Activated T-helper 2 cell treated with anti-CD3 and anti-CD28 coated beads, Interferon-gamma antibody, Interleukin-2, Interleukin-4, amounts not matched to agents 10 μg/mL and 5 μg/mL and 100 μg/mL, durations not matched to agents 14 hours and 24 hours and 36 hours (primary cell): ENCODE measurements at regions not wholly inside any gene's neighbourhood (a gene's known extent, or its start where the extent isn't known, plus 50 kb on each side); places are given as distances from the start of the nearest gene placed in this dataset.

Experiments
- DNase-seq: peaks from one replicate; pipeline ENCODE4 v3.0.0; 2021; ENCODE audit warnings: low spot score
- H3K27ac Mint-ChIP-seq: one replicate; pipeline ENCODE4 v1.8.0; 2021; ENCODE audit warnings: mixed read lengths
- H3K27me3 Mint-ChIP-seq: one replicate; pipeline ENCODE4 v1.8.0; 2021; ENCODE audit warnings: low read depth, mixed read lengths
- H3K36me3 Mint-ChIP-seq: one replicate; pipeline ENCODE4 v1.8.0; 2021; ENCODE audit warnings: low read depth, mixed read lengths
- H3K4me1 Mint-ChIP-seq: one replicate; pipeline ENCODE4 v1.8.0; 2021; ENCODE audit warnings: low read depth, mixed read lengths
- H3K4me3 Mint-ChIP-seq: one replicate; pipeline ENCODE4 v1.8.0; 2021; ENCODE audit warnings: low read depth, mild to moderate bottlenecking, moderate library complexity, mixed read lengths
- H3K9me3 Mint-ChIP-seq: one replicate; pipeline ENCODE4 v1.8.0; 2021; ENCODE audit warnings: mixed read lengths
- intact Hi-C: fragments of 100-400 bp; cut with micrococcal nuclease; formaldehyde crosslinking; loops from one replicate; pipeline ENCODE4 v1.15.1; 2023

- Mint-ChIP-seq H3K27me3 (no peaks in the 10 kb centered on the region), H3K27ac (no peak overlapping the region), H3K4me3 (no peak overlapping the region), H3K36me3 (no peaks in the 10 kb centered on the region), H3K9me3 (no peaks in the 10 kb centered on the region), H3K4me1 (no peaks in the 10 kb centered on the region)
- intact Hi-C loops = no loop called here
- DNase-seq = no peak
These were observed 476.4 kb downstream of the HTR7 start for GRCh38 chr10:90381468-90381867.

GRCh38 chr10:90389876-90390275 is 468.0 kb downstream of the HTR7 start:
- H3K27ac Mint-ChIP-seq = no peak overlapping the region
- intact Hi-C loops = no loop called here
- no peaks in the 10 kb centered on the region for H3K4me1 Mint-ChIP-seq
- no peaks in the 10 kb centered on the region for H3K9me3 Mint-ChIP-seq
- no peaks in the 10 kb centered on the region for H3K36me3 Mint-ChIP-seq
- no peak overlapping the region for H3K4me3 Mint-ChIP-seq
- DNase-seq = no peak
- H3K27me3 Mint-ChIP-seq = no peaks in the 10 kb centered on the region

GRCh38 chr10:90394311-90394710 is 463.5 kb downstream of the HTR7 start:
- H3K4me1 Mint-ChIP-seq = no peaks in the 10 kb centered on the region
- H3K27ac Mint-ChIP-seq = no peak overlapping the region
- H3K9me3 Mint-ChIP-seq = no peaks in the 10 kb centered on the region
- DNase-seq = no peak
- no peaks in the 10 kb centered on the region for H3K36me3 Mint-ChIP-seq
- no peaks in the 10 kb centered on the region for H3K27me3 Mint-ChIP-seq
- H3K4me3 Mint-ChIP-seq = no peak overlapping the region
- intact Hi-C loops = no loop called here

GRCh38 chr10:90396721-90397120 is 461.1 kb downstream of the HTR7 start:
- Mint-ChIP-seq H3K4me1 (no peaks in the 10 kb centered on the region), H3K36me3 (no peaks in the 10 kb centered on the region), H3K27ac (no peak overlapping the region), H3K27me3 (no peaks in the 10 kb centered on the region), H3K9me3 (no peaks in the 10 kb centered on the region), H3K4me3 (no peak overlapping the region)
- intact Hi-C loops = no loop called here
- DNase-seq = no peak

GRCh38 chr10:90398566-90398965 is 459.3 kb downstream of the HTR7 start:
- no peak overlapping the region for H3K4me3 Mint-ChIP-seq
- no peaks in the 10 kb centered on the region for H3K9me3 Mint-ChIP-seq
- no peaks in the 10 kb centered on the region for H3K36me3 Mint-ChIP-seq
- intact Hi-C loops = no loop called here
- H3K4me1 Mint-ChIP-seq = no peaks in the 10 kb centered on the region
- DNase-seq = no peak
- no peak overlapping the region for H3K27ac Mint-ChIP-seq
- H3K27me3 Mint-ChIP-seq = no peaks in the 10 kb centered on the region

- Mint-ChIP-seq H3K9me3 (no peaks in the 10 kb centered on the region), H3K36me3 (no peaks in the 10 kb centered on the region), H3K27me3 (no peaks in the 10 kb centered on the region), H3K4me1 (no peaks in the 10 kb centered on the region), H3K27ac (no peak overlapping the region), H3K4me3 (no peak overlapping the region)
- intact Hi-C loops = no loop called here
- DNase-seq = no peak
These were observed 458.1 kb downstream of the HTR7 start for GRCh38 chr10:90399782-90400181.

GRCh38 chr10:90403211-90404000 is 454.4 kb downstream of the HTR7 start:
- H3K36me3 Mint-ChIP-seq = no peaks in the 10 kb centered on the region
- intact Hi-C loops = no loop called here

GRCh38 chr10:90407131-90407530 is 450.7 kb downstream of the HTR7 start:
- no peaks in the 10 kb centered on the region for H3K27me3 Mint-ChIP-seq
- intact Hi-C loops = no loop called here
- H3K36me3 Mint-ChIP-seq = no peaks in the 10 kb centered on the region
- DNase-seq = no peak
- H3K4me3 Mint-ChIP-seq = no peak overlapping the region
- H3K27ac Mint-ChIP-seq = no peak overlapping the region
- H3K9me3 Mint-ChIP-seq = peaks cover 5% of the 10 kb centered on the region
- no peaks in the 10 kb centered on the region for H3K4me1 Mint-ChIP-seq

More at GRCh38 chr10:90403211-90404000, 454.4 kb downstream of the HTR7 start:
- H3K4me1 Mint-ChIP-seq = no peaks in the 10 kb centered on the region
- no peaks in the 10 kb centered on the region for H3K27me3 Mint-ChIP-seq
- no peak overlapping the region for H3K27ac Mint-ChIP-seq
- H3K4me3 Mint-ChIP-seq = no peak overlapping the region
- H3K9me3 Mint-ChIP-seq = no peaks in the 10 kb centered on the region
- no peak for DNase-seq

GRCh38 chr10:90407851-90408250 is 450.0 kb downstream of the HTR7 start:
- no peak for DNase-seq
- peaks cover 5% of the 10 kb centered on the region for H3K9me3 Mint-ChIP-seq
- H3K36me3 Mint-ChIP-seq = no peaks in the 10 kb centered on the region
- H3K27me3 Mint-ChIP-seq = no peaks in the 10 kb centered on the region
- H3K4me1 Mint-ChIP-seq = no peaks in the 10 kb centered on the region
- no peak overlapping the region for H3K27ac Mint-ChIP-seq
- intact Hi-C loops = no loop called here
- H3K4me3 Mint-ChIP-seq = no peak overlapping the region

GRCh38 chr10:90412582-90412981 is 445.3 kb downstream of the HTR7 start:
- H3K4me1 Mint-ChIP-seq = no peaks in the 10 kb centered on the region

GRCh38 chr10:90413196-90413595 is 444.6 kb downstream of the HTR7 start:
- Mint-ChIP-seq H3K9me3 (peaks cover 5% of the 10 kb centered on the region), H3K4me3 (no peak overlapping the region), H3K27me3 (no peaks in the 10 kb centered on the region), H3K27ac (no peak overlapping the region), H3K36me3 (no peaks in the 10 kb centered on the region), H3K4me1 (no peaks in the 10 kb centered on the region)
- no peak for DNase-seq
- intact Hi-C loops = no loop called here

More at GRCh38 chr10:90412582-90412981, 445.3 kb downstream of the HTR7 start:
- Mint-ChIP-seq H3K27ac (no peak overlapping the region), H3K4me3 (no peak overlapping the region), H3K36me3 (no peaks in the 10 kb centered on the region), H3K9me3 (peaks cover 5% of the 10 kb centered on the region), H3K27me3 (no peaks in the 10 kb centered on the region)
- no peak for DNase-seq
- intact Hi-C loops = no loop called here

- H3K4me3 Mint-ChIP-seq = no peak overlapping the region
- H3K27me3 Mint-ChIP-seq = no peaks in the 10 kb centered on the region
- no peaks in the 10 kb centered on the region for H3K4me1 Mint-ChIP-seq
- no peak overlapping the region for H3K27ac Mint-ChIP-seq
- DNase-seq = no peak
- H3K9me3 Mint-ChIP-seq = peaks cover 5% of the 10 kb centered on the region
- intact Hi-C loops = no loop called here
- H3K36me3 Mint-ChIP-seq = no peaks in the 10 kb centered on the region
These were observed 442.9 kb downstream of the HTR7 start for GRCh38 chr10:90414926-90415325.

- no peak overlapping the region for H3K27ac Mint-ChIP-seq
- no peaks in the 10 kb centered on the region for H3K4me1 Mint-ChIP-seq
- no peaks in the 10 kb centered on the region for H3K27me3 Mint-ChIP-seq
- no peaks in the 10 kb centered on the region for H3K9me3 Mint-ChIP-seq
- intact Hi-C loops = no loop called here
- DNase-seq = no peak
- H3K36me3 Mint-ChIP-seq = no peaks in the 10 kb centered on the region
- H3K4me3 Mint-ChIP-seq = no peak overlapping the region
These were observed 440.8 kb downstream of the HTR7 start for GRCh38 chr10:90417029-90417428.
